ENCODE measurements at regions not wholly inside any gene's neighbourhood (a gene's known extent, or its start where the extent isn't known, plus 50 kb on each side); places are given as distances from the start of the nearest gene placed in this dataset.
A peak's percentile ranks its signal among the peaks of the same experiment; 100 is the strongest.

- no peak for TF ChIP-seq POLR2AphosphoS5 (IDR thresholded peaks at IDR 0.05; ENCODE audit: insufficient read depth, low read depth, low read length)
- TF ChIP-seq, protein P1, sequence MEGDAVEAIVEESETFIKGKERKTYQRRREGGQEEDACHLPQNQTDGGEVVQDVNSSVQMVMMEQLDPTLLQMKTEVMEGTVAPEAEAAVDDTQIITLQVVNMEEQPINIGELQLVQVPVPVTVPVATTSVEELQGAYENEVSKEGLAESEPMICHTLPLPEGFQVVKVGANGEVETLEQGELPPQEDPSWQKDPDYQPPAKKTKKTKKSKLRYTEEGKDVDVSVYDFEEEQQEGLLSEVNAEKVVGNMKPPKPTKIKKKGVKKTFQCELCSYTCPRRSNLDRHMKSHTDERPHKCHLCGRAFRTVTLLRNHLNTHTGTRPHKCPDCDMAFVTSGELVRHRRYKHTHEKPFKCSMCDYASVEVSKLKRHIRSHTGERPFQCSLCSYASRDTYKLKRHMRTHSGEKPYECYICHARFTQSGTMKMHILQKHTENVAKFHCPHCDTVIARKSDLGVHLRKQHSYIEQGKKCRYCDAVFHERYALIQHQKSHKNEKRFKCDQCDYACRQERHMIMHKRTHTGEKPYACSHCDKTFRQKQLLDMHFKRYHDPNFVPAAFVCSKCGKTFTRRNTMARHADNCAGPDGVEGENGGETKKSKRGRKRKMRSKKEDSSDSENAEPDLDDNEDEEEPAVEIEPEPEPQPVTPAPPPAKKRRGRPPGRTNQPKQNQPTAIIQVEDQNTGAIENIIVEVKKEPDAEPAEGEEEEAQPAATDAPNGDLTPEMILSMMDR (IDR thresholded peaks at IDR 0.05; ENCODE audit: extremely low read depth in 1 of 2, insufficient read depth in 1 of 2, low read depth in 1 of 2, low read length in 2 of 2): peak; percentile 52 to 61
- TF ChIP-seq EZH2 (IDR thresholded peaks at IDR 0.05; ENCODE audit: borderline replicate concordance, low read depth, low read length, severe bottlenecking): no peak
- no peak for TF ChIP-seq POLR2A (IDR thresholded peaks at IDR 0.05; ENCODE audit: low read depth, low read length)
- TF ChIP-seq MAX (IDR thresholded peaks at IDR 0.05; ENCODE audit: insufficient read depth, insufficient read length): no peak
- TF ChIP-seq FOS (IDR thresholded peaks at IDR 0.05; ENCODE audit: borderline replicate concordance, insufficient read depth, low read length): no peak
- TF ChIP-seq MYC (IDR thresholded peaks at IDR 0.05; ENCODE audit: low read depth, low read length): no peak
- no peak for TF ChIP-seq GATA2 (IDR thresholded peaks at IDR 0.05; ENCODE audit: insufficient read depth, insufficient read length, low read depth, low read length)
Observed at GRCh38 chr2:163878718-163879117, 142.9 kb upstream of the FIGN start.

All from endothelial cell of umbilical vein (primary cell).